Panc1 (cell line): ENCODE measurements at regions not wholly inside any gene's neighbourhood (a gene's known extent, or its start where the extent isn't known, plus 50 kb on each side); places are given as distances from the start of the nearest gene placed in this dataset.
"Not testable (repeated sequence)": the region's sequence is repeated elsewhere in the genome, so short reads cannot be mapped to it uniquely, and the experiment has no call there.

Experiments used
- POLR2AphosphoS5 ChIP-seq: IDR thresholded peaks from 2 replicates; pipeline ENCODE4 v1.6.1; 2012; ENCODE audit warnings: mild to moderate bottlenecking, low read depth, low read length, moderate library complexity
- SIN3A ChIP-seq: IDR thresholded peaks from 2 replicates; pipeline ENCODE4 v1.6.1; 2012; ENCODE audit warnings: low read depth, mild to moderate bottlenecking, low read length, moderate library complexity, borderline replicate concordance; ENCODE audit not compliant: insufficient read depth
- TCF7L2 ChIP-seq: IDR thresholded peaks from 2 replicates; pipeline ENCODE4 v1.6.1; 2011; ENCODE audit warnings: mild to moderate bottlenecking, low read depth, low read length, inconsistent platforms
- TF ChIP-seq, protein P1 (sequence below): fragments of 450-650 bp; IDR thresholded peaks from 2 replicates; pipeline ENCODE4 v1.5.1; 2017; ENCODE audit warnings: mild to moderate bottlenecking
- TF ChIP-seq, protein P2 (sequence below), 2 experiments: IDR thresholded peaks; 2 replicates each; pipeline ENCODE4 v1.6.1; 2011 to 2012; ENCODE audit warnings: low read depth in 2 of 2, control low read depth in 1 of 2, low read length in 1 of 2, mild to moderate bottlenecking in 1 of 2, moderate library complexity in 1 of 2; ENCODE audit not compliant: insufficient read depth in 1 of 2

DNA sequence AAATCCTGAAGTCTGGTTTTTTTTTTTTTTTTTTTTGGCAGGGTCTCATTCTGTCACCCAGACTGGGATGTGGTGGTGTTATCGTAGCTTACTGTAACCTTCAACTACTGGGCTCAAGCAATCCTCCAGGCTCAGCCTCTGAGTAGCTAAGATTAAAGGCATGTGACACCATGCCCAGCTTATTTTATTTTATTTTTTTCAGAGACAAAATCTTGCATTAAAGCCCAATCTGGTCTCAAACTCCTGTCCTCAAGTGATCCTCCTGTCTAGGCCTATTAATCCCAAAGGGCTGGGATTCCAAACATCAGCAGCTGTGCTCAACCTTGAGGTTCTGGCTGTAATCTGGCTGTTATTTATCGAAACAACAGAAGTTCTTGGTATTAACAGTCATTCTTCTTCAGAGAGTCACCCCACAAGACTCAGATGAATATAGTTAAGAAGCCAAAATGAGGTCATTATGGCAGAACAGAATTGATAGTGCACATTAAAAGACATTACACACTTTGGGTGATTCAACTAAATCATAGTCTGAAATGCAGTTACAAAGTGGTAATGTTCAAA is 186.8 kb downstream of the USP22 start:
- TF ChIP-seq, protein P1, sequence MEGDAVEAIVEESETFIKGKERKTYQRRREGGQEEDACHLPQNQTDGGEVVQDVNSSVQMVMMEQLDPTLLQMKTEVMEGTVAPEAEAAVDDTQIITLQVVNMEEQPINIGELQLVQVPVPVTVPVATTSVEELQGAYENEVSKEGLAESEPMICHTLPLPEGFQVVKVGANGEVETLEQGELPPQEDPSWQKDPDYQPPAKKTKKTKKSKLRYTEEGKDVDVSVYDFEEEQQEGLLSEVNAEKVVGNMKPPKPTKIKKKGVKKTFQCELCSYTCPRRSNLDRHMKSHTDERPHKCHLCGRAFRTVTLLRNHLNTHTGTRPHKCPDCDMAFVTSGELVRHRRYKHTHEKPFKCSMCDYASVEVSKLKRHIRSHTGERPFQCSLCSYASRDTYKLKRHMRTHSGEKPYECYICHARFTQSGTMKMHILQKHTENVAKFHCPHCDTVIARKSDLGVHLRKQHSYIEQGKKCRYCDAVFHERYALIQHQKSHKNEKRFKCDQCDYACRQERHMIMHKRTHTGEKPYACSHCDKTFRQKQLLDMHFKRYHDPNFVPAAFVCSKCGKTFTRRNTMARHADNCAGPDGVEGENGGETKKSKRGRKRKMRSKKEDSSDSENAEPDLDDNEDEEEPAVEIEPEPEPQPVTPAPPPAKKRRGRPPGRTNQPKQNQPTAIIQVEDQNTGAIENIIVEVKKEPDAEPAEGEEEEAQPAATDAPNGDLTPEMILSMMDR: not testable (repeated sequence)
- TF ChIP-seq POLR2AphosphoS5, TCF7L2, SIN3A: not testable (repeated sequence)
- TF ChIP-seq, protein P2, sequence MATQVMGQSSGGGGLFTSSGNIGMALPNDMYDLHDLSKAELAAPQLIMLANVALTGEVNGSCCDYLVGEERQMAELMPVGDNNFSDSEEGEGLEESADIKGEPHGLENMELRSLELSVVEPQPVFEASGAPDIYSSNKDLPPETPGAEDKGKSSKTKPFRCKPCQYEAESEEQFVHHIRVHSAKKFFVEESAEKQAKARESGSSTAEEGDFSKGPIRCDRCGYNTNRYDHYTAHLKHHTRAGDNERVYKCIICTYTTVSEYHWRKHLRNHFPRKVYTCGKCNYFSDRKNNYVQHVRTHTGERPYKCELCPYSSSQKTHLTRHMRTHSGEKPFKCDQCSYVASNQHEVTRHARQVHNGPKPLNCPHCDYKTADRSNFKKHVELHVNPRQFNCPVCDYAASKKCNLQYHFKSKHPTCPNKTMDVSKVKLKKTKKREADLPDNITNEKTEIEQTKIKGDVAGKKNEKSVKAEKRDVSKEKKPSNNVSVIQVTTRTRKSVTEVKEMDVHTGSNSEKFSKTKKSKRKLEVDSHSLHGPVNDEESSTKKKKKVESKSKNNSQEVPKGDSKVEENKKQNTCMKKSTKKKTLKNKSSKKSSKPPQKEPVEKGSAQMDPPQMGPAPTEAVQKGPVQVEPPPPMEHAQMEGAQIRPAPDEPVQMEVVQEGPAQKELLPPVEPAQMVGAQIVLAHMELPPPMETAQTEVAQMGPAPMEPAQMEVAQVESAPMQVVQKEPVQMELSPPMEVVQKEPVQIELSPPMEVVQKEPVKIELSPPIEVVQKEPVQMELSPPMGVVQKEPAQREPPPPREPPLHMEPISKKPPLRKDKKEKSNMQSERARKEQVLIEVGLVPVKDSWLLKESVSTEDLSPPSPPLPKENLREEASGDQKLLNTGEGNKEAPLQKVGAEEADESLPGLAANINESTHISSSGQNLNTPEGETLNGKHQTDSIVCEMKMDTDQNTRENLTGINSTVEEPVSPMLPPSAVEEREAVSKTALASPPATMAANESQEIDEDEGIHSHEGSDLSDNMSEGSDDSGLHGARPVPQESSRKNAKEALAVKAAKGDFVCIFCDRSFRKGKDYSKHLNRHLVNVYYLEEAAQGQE (IDR thresholded peaks at IDR 0.05; ENCODE audit: insufficient read depth in 1 of 2, low read depth in 2 of 2, low read length in 1 of 2): not testable (repeated sequence)
